ENCODE measurements at regions not wholly inside any gene's neighbourhood (a gene's known extent, or its start where the extent isn't known, plus 50 kb on each side); places are given as distances from the start of the nearest gene placed in this dataset.

GRCh38 chr2:239703834-239704233, 303.0 kb upstream of the HDAC4 start:
- no peak overlapping the region for H3K4me3 ChIP-seq (ENCODE audit: low read depth, low read length, poor library complexity, severe bottlenecking)
- no peak overlapping the region for H3K27ac ChIP-seq (ENCODE audit: low read depth, low read length, poor library complexity, severe bottlenecking)
- H3K4me2 ChIP-seq (ENCODE audit: low read length), result no peak overlapping the region
- H3K27me3 ChIP-seq (ENCODE audit: insufficient read depth, low read length), result no peaks in the 10 kb centered on the region
- no peaks in the 10 kb centered on the region for H4K20me1 ChIP-seq (ENCODE audit: insufficient read depth, low read length)
- no peaks in the 10 kb centered on the region for H3K79me2 ChIP-seq (ENCODE audit: insufficient read depth, low read length)
- TF ChIP-seq EZH2 (IDR thresholded peaks at IDR 0.05; ENCODE audit: borderline replicate concordance, low read length), result no peak
- no peak for TF ChIP-seq CTCF (IDR thresholded peaks at IDR 0.05; ENCODE audit: low read length)
- H3K9me3 ChIP-seq (ENCODE audit: low read length), result no peaks in the 10 kb centered on the region
- no peak overlapping the region for H2AFZ ChIP-seq (ENCODE audit: low read length)
- no peak overlapping the region for H3K9ac ChIP-seq (ENCODE audit: low read length)
- H3F3A ChIP-seq (ENCODE audit: insufficient read depth, low read length), result no peaks in the 10 kb centered on the region
- no peaks in the 10 kb centered on the region for H3K36me3 ChIP-seq (ENCODE audit: insufficient read depth, low read length)
- H3K9me2 ChIP-seq (ENCODE audit: low read depth, low read length), result no peaks in the 10 kb centered on the region
- no peaks in the 10 kb centered on the region for H3K4me1 ChIP-seq (ENCODE audit: insufficient read depth, low read length, severe bottlenecking)

GRCh38 chr2:239700686-239701345, 300.0 kb upstream of the HDAC4 start:
- Histone ChIP-seq H3K9me2 (ENCODE audit: low read depth, low read length) (no peaks in the 10 kb centered on the region), H2AFZ (ENCODE audit: low read length) (no peak overlapping the region), H3K9me3 (ENCODE audit: low read length) (no peaks in the 10 kb centered on the region), H3F3A (ENCODE audit: insufficient read depth, low read length) (no peaks in the 10 kb centered on the region), H3K36me3 (ENCODE audit: insufficient read depth, low read length) (no peaks in the 10 kb centered on the region), H3K4me2 (ENCODE audit: low read length) (no peak overlapping the region), H4K20me1 (ENCODE audit: insufficient read depth, low read length) (no peaks in the 10 kb centered on the region), H3K27ac (ENCODE audit: low read depth, low read length, poor library complexity, severe bottlenecking) (no peak overlapping the region), H3K4me3 (ENCODE audit: low read depth, low read length, poor library complexity, severe bottlenecking) (no peak overlapping the region), H3K79me2 (ENCODE audit: insufficient read depth, low read length) (no peaks in the 10 kb centered on the region), H3K27me3 (ENCODE audit: insufficient read depth, low read length) (no peaks in the 10 kb centered on the region), H3K9ac (ENCODE audit: low read length) (no peak overlapping the region), H3K4me1 (ENCODE audit: insufficient read depth, low read length, severe bottlenecking) (no peaks in the 10 kb centered on the region)
- TF ChIP-seq EZH2 (IDR thresholded peaks at IDR 0.05; ENCODE audit: borderline replicate concordance, low read length) (no peak), CTCF (IDR thresholded peaks at IDR 0.05; ENCODE audit: low read length) (no peak)

GRCh38 chr2:239697399-239698164, 296.8 kb upstream of the HDAC4 start:
- H3K4me1 ChIP-seq (ENCODE audit: insufficient read depth, low read length, severe bottlenecking), result no peaks in the 10 kb centered on the region
- no peaks in the 10 kb centered on the region for H3K27me3 ChIP-seq (ENCODE audit: insufficient read depth, low read length)
- no peak overlapping the region for H3K4me3 ChIP-seq (ENCODE audit: low read depth, low read length, poor library complexity, severe bottlenecking)
- H3K9me3 ChIP-seq (ENCODE audit: low read length), result no peaks in the 10 kb centered on the region
- no peak overlapping the region for H3K9ac ChIP-seq (ENCODE audit: low read length)
- no peak overlapping the region for H2AFZ ChIP-seq (ENCODE audit: low read length)
- no peak overlapping the region for H3K27ac ChIP-seq (ENCODE audit: low read depth, low read length, poor library complexity, severe bottlenecking)
- H3K4me2 ChIP-seq (ENCODE audit: low read length), result no peak overlapping the region
- H3K79me2 ChIP-seq (ENCODE audit: insufficient read depth, low read length), result no peaks in the 10 kb centered on the region
- H4K20me1 ChIP-seq (ENCODE audit: insufficient read depth, low read length), result no peaks in the 10 kb centered on the region
- H3F3A ChIP-seq (ENCODE audit: insufficient read depth, low read length), result no peaks in the 10 kb centered on the region
- no peak for TF ChIP-seq CTCF (IDR thresholded peaks at IDR 0.05; ENCODE audit: low read length)
- TF ChIP-seq EZH2 (IDR thresholded peaks at IDR 0.05; ENCODE audit: borderline replicate concordance, low read length), result no peak
- H3K36me3 ChIP-seq (ENCODE audit: insufficient read depth, low read length), result no peaks in the 10 kb centered on the region
- no peaks in the 10 kb centered on the region for H3K9me2 ChIP-seq (ENCODE audit: low read depth, low read length)

Data from OCI-LY1 (cell line).